ENCODE measurements at regions not wholly inside any gene's neighbourhood (a gene's known extent, or its start where the extent isn't known, plus 50 kb on each side); places are given as distances from the start of the nearest gene placed in this dataset.

- Histone ChIP-seq H3K36me3 (replicated peaks in 1 of 2; ENCODE audit: control insufficient read depth in 1 of 2, insufficient read depth in 2 of 2, low read length in 2 of 2) (no peaks in the 10 kb centered on the region), H3K4me3 (replicated peaks in 1 of 3; ENCODE audit: insufficient read depth in 1 of 3, low read depth in 2 of 3, low read length in 3 of 3) (no peak overlapping the region), H3K79me2 (ENCODE audit: insufficient read depth, low read length) (no peaks in the 10 kb centered on the region), H3K27ac (ENCODE audit: extremely low read length, insufficient read depth, low read length) (no peak overlapping the region), H3K9me3 (ENCODE audit: low read length) (no peaks in the 10 kb centered on the region), H2AFZ (ENCODE audit: low read length) (no peak overlapping the region), H3K4me2 (ENCODE audit: low read depth, low read length) (no peak overlapping the region), H3K4me1 (ENCODE audit: insufficient read depth, low read length) (no peaks in the 10 kb centered on the region), H3K27me3 (ENCODE audit: control insufficient read depth in 1 of 2, insufficient read depth in 2 of 2, low read length in 2 of 2) (peaks cover 0 to 5% of the 10 kb centered on the region in 2 experiments; a peak in 1 of 5 replicates), H4K20me1 (ENCODE audit: insufficient read depth, low read length) (no peaks in the 10 kb centered on the region), H3K9ac (ENCODE audit: insufficient read depth, low read depth, low read length) (no peak overlapping the region)
- ChIA-PET CTCF (ENCODE audit: low intra/inter-chr PET ratio, low total read pairs) (no interaction called here), POLR2A (no interaction called here)
- FAIRE-seq (no peak), ATAC-seq (no peak), DNase-seq (ENCODE audit: low spot score) (no peak)
- TF ChIP-seq CREM (IDR thresholded peaks at IDR 0.05) (no peak), CREM (CRISPR knock-in tag; IDR thresholded peaks at IDR 0.05) (no peak), ZNF639 (CRISPR knock-in tag; conservative IDR thresholded peaks at IDR 0.05) (no peak), DNMT1 (CRISPR knock-in tag; IDR thresholded peaks at IDR 0.05) (no peak), STAG1 (CRISPR knock-in tag; IDR thresholded peaks at IDR 0.05) (no peak), ONECUT2 (CRISPR knock-in tag; IDR thresholded peaks at IDR 0.05) (no peak)
- TF ChIP-seq, protein P1, sequence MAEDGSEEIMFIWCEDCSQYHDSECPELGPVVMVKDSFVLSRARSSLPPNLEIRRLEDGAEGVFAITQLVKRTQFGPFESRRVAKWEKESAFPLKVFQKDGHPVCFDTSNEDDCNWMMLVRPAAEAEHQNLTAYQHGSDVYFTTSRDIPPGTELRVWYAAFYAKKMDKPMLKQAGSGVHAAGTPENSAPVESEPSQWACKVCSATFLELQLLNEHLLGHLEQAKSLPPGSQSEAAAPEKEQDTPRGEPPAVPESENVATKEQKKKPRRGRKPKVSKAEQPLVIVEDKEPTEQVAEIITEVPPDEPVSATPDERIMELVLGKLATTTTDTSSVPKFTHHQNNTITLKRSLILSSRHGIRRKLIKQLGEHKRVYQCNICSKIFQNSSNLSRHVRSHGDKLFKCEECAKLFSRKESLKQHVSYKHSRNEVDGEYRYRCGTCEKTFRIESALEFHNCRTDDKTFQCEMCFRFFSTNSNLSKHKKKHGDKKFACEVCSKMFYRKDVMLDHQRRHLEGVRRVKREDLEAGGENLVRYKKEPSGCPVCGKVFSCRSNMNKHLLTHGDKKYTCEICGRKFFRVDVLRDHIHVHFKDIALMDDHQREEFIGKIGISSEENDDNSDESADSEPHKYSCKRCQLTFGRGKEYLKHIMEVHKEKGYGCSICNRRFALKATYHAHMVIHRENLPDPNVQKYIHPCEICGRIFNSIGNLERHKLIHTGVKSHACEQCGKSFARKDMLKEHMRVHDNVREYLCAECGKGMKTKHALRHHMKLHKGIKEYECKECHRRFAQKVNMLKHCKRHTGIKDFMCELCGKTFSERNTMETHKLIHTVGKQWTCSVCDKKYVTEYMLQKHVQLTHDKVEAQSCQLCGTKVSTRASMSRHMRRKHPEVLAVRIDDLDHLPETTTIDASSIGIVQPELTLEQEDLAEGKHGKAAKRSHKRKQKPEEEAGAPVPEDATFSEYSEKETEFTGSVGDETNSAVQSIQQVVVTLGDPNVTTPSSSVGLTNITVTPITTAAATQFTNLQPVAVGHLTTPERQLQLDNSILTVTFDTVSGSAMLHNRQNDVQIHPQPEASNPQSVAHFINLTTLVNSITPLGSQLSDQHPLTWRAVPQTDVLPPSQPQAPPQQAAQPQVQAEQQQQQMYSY (CRISPR knock-in tag; IDR thresholded peaks at IDR 0.05): no peak
- no TSS peak for BruUV-seq (replicated peaks)
- in situ Hi-C loops (cut with HindIII; ENCODE audit: extremely low pct_ligation_motif_present, low pct_unique_long_range_greater_than_20kb): no loop called here
- WGBS (ENCODE audit: low lambda C conversion rate): 18% methylated on average over 3 of the region's 3 CpGs
- intact Hi-C loops (cut with micrococcal nuclease; ENCODE audit: unreplicated experiment): no loop called here
Measured at GRCh38 chr5:76021936-76022584, 61.1 kb upstream of the SV2C start.

Data from HepG2 (cell line).